OCI-LY7 (cell line): ENCODE measurements at regions not wholly inside any gene's neighbourhood (a gene's known extent, or its start where the extent isn't known, plus 50 kb on each side); places are given as distances from the start of the nearest gene placed in this dataset.

Experiments used
- BruUV-seq: library from RNA; stranded (reverse); fragments of 400-500 nt; replicated peaks from 2 replicates; lab custom pipeline; 2021; lab: Mats Ljungman, UMichigan
- CTCF ChIA-PET: fragments of 300-600 bp; sonication (Branson Sonifier 250); formaldehyde crosslinking; loops from one replicate; lab custom pipeline; 2022; ENCODE audit warnings: antibody characterized with exemption; ENCODE audit not compliant: unreplicated experiment; lab: Charles Lee
- POLR2A ChIA-PET: fragments of 300-600 bp; sonication (Branson Sonifier 250); formaldehyde crosslinking; loops from one replicate; lab custom pipeline; 2022; ENCODE audit warnings: antibody characterized with exemption; lab: Charles Lee
- DNase-seq: peaks from one replicate; pipeline ENCODE4 v3.0.0-alpha.2; 2015; ENCODE audit warnings: low spot score
- H2AFZ ChIP-seq: fragments of 200-600 bp; sonication (generic), shearing (Covaris generic); 2 replicates; pipeline ENCODE4 v1.6.1; 2014; ENCODE audit warnings: mild to moderate bottlenecking, antibody characterized with exemption, low read length, moderate library complexity
- H3K27ac ChIP-seq: fragments of 200-600 bp; sonication (generic); 2 replicates; pipeline ENCODE4 v1.5.1; 2014; ENCODE audit warnings: mixed run types, low read depth, mild to moderate bottlenecking, moderate library complexity, low read length, inconsistent platforms; ENCODE audit not compliant: poor library complexity, severe bottlenecking
- H3K36me3 ChIP-seq: fragments of 200-600 bp; sonication (generic); 2 replicates; pipeline ENCODE4 v1.6.1; 2014; ENCODE audit warnings: mild to moderate bottlenecking, antibody characterized with exemption, low read length, moderate library complexity, mixed read lengths; ENCODE audit not compliant: insufficient read depth
- H3K4me1 ChIP-seq: fragments of 200-600 bp; sonication (generic); 2 replicates; pipeline ENCODE4 v1.5.1; 2014; ENCODE audit warnings: mild to moderate bottlenecking, low read length; ENCODE audit not compliant: insufficient read depth, poor library complexity, severe bottlenecking
- H3K4me2 ChIP-seq: fragments of 200-600 bp; sonication (generic); 2 replicates; pipeline ENCODE4 v1.6.1; 2014; ENCODE audit warnings: mild to moderate bottlenecking, low read length
- H3K4me3 ChIP-seq: fragments of 200-600 bp; sonication (generic); 2 replicates; pipeline ENCODE4 v1.5.1; 2014; ENCODE audit warnings: mild to moderate bottlenecking, low read depth, low read length; ENCODE audit not compliant: poor library complexity, severe bottlenecking
- H3K79me2 ChIP-seq: fragments of 200-600 bp; sonication (generic); 2 replicates; pipeline ENCODE4 v1.6.1; 2016; ENCODE audit warnings: low read depth, mild to moderate bottlenecking, low read length, moderate library complexity, mixed read lengths; ENCODE audit not compliant: insufficient read depth
- H3K9me2 ChIP-seq: fragments of 200-600 bp; sonication (generic); 2 replicates; pipeline ENCODE4 v1.6.1; 2016; ENCODE audit warnings: mild to moderate bottlenecking, low read length, mixed read lengths; ENCODE audit not compliant: insufficient read depth
- H3K9me3 ChIP-seq: fragments of 200-600 bp; sonication (generic); 2 replicates; pipeline ENCODE4 v1.6.1; 2014; ENCODE audit warnings: mild to moderate bottlenecking, mixed run types, low read length, mixed read lengths
- H4K20me1 ChIP-seq: fragments of 200-600 bp; sonication (generic); 2 replicates; pipeline ENCODE4 v1.6.1; 2014; ENCODE audit warnings: mild to moderate bottlenecking, antibody characterized with exemption, low read length, moderate library complexity, mixed read lengths; ENCODE audit not compliant: insufficient read depth
- EZH2phosphoT487 ChIP-seq: fragments of 200-600 bp; sonication (generic); IDR thresholded peaks from 2 replicates; pipeline ENCODE4 v1.6.1; 2018; ENCODE audit warnings: low read depth, borderline replicate concordance, mild to moderate bottlenecking, mixed run types, antibody characterized with exemption, low read length, moderate library complexity, mixed read lengths
- intact Hi-C: fragments of 100-400 bp; cut with micrococcal nuclease; formaldehyde crosslinking; loops from one replicate; pipeline ENCODE4 v1.10.0; 2022; ENCODE audit not compliant: unreplicated experiment
- TF ChIP-seq, protein P1 (sequence below): fragments of 200-600 bp; sonication (generic); conservative IDR thresholded peaks from 2 replicates; pipeline ENCODE4 v1.5.1; 2014; ENCODE audit warnings: mild to moderate bottlenecking, antibody characterized with exemption, low read length, moderate library complexity, mixed read lengths

DNA sequence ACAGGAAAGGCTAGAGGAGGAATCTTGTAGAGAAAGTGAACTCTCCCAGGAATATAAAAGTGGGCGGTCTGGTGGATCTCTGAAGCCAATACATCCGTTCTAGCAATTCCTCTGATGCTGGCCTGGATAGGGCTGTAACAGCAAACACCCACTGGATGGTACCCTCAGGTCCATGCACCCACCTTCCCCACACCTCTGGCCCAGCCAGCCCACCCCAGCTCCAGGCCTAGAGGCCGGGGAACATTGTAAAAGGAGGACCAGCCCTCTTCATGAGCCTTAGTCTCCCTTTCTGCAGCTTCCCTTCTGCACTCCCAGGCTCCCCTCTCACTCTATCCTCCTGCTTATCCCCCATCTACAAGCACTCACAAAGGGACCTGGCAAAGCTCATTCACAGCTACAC is 443.9 kb downstream of the BUD13 start:
- Histone ChIP-seq H3K27ac (no peak overlapping the region), H2AFZ (no peak overlapping the region), H3K4me3 (no peak overlapping the region), H3K4me1 (no peaks in the 10 kb centered on the region), H3K36me3 (no peaks in the 10 kb centered on the region), H4K20me1 (no peaks in the 10 kb centered on the region), H3K9me2 (no peaks in the 10 kb centered on the region), H3K9me3 (no peaks in the 10 kb centered on the region), H3K79me2 (no peaks in the 10 kb centered on the region), H3K4me2 (no peak overlapping the region)
- no peak for TF ChIP-seq EZH2phosphoT487
- TF ChIP-seq, protein P1, sequence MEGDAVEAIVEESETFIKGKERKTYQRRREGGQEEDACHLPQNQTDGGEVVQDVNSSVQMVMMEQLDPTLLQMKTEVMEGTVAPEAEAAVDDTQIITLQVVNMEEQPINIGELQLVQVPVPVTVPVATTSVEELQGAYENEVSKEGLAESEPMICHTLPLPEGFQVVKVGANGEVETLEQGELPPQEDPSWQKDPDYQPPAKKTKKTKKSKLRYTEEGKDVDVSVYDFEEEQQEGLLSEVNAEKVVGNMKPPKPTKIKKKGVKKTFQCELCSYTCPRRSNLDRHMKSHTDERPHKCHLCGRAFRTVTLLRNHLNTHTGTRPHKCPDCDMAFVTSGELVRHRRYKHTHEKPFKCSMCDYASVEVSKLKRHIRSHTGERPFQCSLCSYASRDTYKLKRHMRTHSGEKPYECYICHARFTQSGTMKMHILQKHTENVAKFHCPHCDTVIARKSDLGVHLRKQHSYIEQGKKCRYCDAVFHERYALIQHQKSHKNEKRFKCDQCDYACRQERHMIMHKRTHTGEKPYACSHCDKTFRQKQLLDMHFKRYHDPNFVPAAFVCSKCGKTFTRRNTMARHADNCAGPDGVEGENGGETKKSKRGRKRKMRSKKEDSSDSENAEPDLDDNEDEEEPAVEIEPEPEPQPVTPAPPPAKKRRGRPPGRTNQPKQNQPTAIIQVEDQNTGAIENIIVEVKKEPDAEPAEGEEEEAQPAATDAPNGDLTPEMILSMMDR, result no peak
- DNase-seq, result no peak
- ChIA-PET CTCF (no interaction called here), POLR2A (no interaction called here)
- no TSS peak for BruUV-seq
- intact Hi-C loops, result no loop called here

DNA sequence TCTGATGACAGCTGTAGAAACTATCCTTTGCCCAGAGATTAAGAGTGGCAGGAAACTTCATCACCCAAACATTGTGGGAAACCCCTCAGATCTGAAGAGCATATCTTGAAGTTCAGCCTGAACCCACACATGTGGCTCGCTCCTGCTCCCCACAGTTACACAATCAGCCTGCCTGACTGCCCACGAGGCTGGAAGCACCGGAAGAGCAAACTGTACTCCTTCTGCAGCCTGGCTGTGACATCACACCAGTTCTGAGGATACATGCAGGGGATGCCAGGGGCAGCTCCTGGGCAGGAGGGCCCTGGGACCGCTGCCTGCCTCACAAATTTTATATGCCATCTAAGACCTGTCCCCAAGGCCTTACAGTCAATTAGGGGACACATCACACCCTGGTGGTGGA is 444.4 kb downstream of the BUD13 start:
- ChIA-PET POLR2A (no interaction called here), CTCF (no interaction called here)
- intact Hi-C loops, result no loop called here
- DNase-seq, result no peak
- no peaks in the 10 kb centered on the region for H4K20me1 ChIP-seq
- no peaks in the 10 kb centered on the region for H3K4me1 ChIP-seq
- H2AFZ ChIP-seq, result no peak overlapping the region
- no peak overlapping the region for H3K4me3 ChIP-seq
- H3K9me2 ChIP-seq, result no peaks in the 10 kb centered on the region
- H3K79me2 ChIP-seq, result no peaks in the 10 kb centered on the region
- H3K36me3 ChIP-seq, result no peaks in the 10 kb centered on the region
- no peak overlapping the region for H3K27ac ChIP-seq
- no peak for TF ChIP-seq EZH2phosphoT487
- TF ChIP-seq, protein P1, result no peak
- no peak overlapping the region for H3K4me2 ChIP-seq
- BruUV-seq, result no TSS peak
- H3K9me3 ChIP-seq, result no peaks in the 10 kb centered on the region

DNA sequence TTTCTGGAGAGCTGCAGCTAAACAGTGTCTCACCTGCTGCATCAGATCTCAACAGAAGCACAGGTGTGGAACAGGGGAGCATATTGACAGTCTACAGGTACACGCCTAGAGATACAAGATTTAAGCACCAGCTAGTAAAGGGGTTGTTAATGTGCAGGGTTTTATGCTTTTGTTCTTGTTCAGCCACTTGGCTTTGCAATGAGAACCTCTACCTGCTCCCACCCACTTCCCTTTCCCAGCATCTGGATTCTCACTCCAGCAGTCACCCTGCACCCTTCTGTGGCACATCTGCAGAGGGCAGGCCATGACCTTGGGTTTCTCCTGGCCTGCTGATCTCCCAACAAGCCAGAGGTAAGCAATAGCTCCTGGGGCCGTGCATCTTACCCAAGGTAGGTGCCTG is 446.6 kb downstream of the BUD13 start:
- Histone ChIP-seq H3K27ac (no peak overlapping the region), H3K9me2 (no peaks in the 10 kb centered on the region), H3K9me3 (no peaks in the 10 kb centered on the region), H3K4me2 (no peak overlapping the region), H3K79me2 (no peaks in the 10 kb centered on the region), H3K36me3 (no peaks in the 10 kb centered on the region), H4K20me1 (no peaks in the 10 kb centered on the region), H3K4me1 (no peaks in the 10 kb centered on the region), H2AFZ (no peak overlapping the region), H3K4me3 (no peak overlapping the region)
- TF ChIP-seq EZH2phosphoT487, result no peak
- TF ChIP-seq, protein P1, result no peak
- intact Hi-C loops, result no loop called here
- CTCF ChIA-PET, result no interaction called here
- BruUV-seq, result no TSS peak
- DNase-seq, result no peak
- POLR2A ChIA-PET, result interaction anchor here (0.6 kb wide), 1 partner anchor 780 kb away, joined by 3 read pairs; no protein-coding TSS in a partner anchor
